C4-2B (cell line): ENCODE measurements at regions not wholly inside any gene's neighbourhood (a gene's known extent, or its start where the extent isn't known, plus 50 kb on each side); places are given as distances from the start of the nearest gene placed in this dataset.

ENCODE experiments used
- H3K27ac ChIP-seq: fragments of 450-650 bp; 2 replicates; pipeline ENCODE4 v1.5.1; 2017
- CTCF ChIP-seq: fragments of 450-650 bp; conservative IDR thresholded peaks from 2 replicates; pipeline ENCODE4 v1.5.1; 2017; ENCODE audit warnings: mild to moderate bottlenecking
- ZFX ChIP-seq: fragments of 450-650 bp; IDR thresholded peaks from 2 replicates; pipeline ENCODE4 v1.6.1; 2017

GRCh38 chr6:14763616-14764015 is 482.3 kb upstream of the JARID2 start:
- TF ChIP-seq ZFX (no peak), CTCF (no peak)
- H3K27ac ChIP-seq: no peak overlapping the region

GRCh38 chr6:14765106-14765505 is 480.8 kb upstream of the JARID2 start:
- no peak for TF ChIP-seq CTCF
- TF ChIP-seq ZFX: no peak
- H3K27ac ChIP-seq: no peak overlapping the region

GRCh38 chr6:14765721-14766390 is 480.0 kb upstream of the JARID2 start:
- no peak overlapping the region for H3K27ac ChIP-seq
- no peak for TF ChIP-seq ZFX
- no peak for TF ChIP-seq CTCF

GRCh38 chr6:14766391-14766994 is 479.4 kb upstream of the JARID2 start:
- no peak overlapping the region for H3K27ac ChIP-seq
- TF ChIP-seq ZFX (no peak), CTCF (no peak)

GRCh38 chr6:14767226-14767625 is 478.6 kb upstream of the JARID2 start:
- no peak for TF ChIP-seq CTCF
- TF ChIP-seq ZFX: no peak
- no peak overlapping the region for H3K27ac ChIP-seq

GRCh38 chr6:14770040-14770439 is 475.8 kb upstream of the JARID2 start:
- H3K27ac ChIP-seq: no peak overlapping the region
- TF ChIP-seq ZFX (no peak), CTCF (no peak)

- TF ChIP-seq ZFX (no peak), CTCF (no peak)
- H3K27ac ChIP-seq: no peak overlapping the region
Measured at GRCh38 chr6:14770572-14770971, 475.3 kb upstream of the JARID2 start.
